ENCODE measurements at regions not wholly inside any gene's neighbourhood (a gene's known extent, or its start where the extent isn't known, plus 50 kb on each side); places are given as distances from the start of the nearest gene placed in this dataset.

DNA sequence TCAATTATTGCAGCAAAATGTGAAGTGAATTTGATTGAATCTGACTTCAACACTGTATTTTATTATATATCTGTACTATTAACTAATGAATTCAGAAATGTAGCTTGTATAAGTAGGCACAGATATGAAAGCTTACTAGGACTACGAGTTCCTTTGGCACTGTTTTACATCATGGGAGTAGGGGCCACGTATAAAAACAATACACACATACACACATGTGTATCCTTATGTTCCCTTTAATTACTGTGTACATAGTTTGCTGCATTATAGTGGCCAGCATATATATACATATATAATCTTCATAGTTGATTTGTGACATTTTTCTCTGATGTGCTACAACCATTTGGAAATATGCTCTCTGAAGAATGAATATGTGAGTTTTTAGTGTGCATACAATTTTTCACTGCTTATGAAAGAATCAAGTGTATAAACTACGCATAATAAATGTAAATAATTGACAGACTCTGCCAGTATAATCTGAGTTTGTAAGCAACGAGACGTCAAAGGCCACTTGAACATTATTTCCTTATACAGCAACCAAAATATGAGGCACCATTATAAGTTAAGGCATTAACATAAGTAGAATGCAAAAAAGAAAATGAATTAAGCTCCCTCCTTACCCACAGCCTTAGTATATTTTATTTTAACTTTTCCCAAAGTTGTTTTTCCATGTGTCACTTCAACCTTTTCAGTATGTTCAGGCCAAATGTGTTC is 98.1 kb upstream of the GALNT5 start:
- no peak for DNase-seq
- H3K27me3 ChIP-seq (ENCODE audit: insufficient read depth, low read length), result no peaks in the 10 kb centered on the region
- H3K4me3 ChIP-seq (ENCODE audit: low read length in 2 of 2), result no peak overlapping the region
- no peak overlapping the region for H3K27ac Mint-ChIP-seq
- CTCF ChIA-PET (ENCODE audit: partially characterized antibody), result no interaction called here
- no peak overlapping the region for H3K27ac ChIP-seq (ENCODE audit: low read depth, low read length)
- no peaks in the 10 kb centered on the region for H3K36me3 Mint-ChIP-seq
- intact Hi-C loops (cut with micrococcal nuclease), result no loop called here
- no peaks in the 10 kb centered on the region for H3K9me3 ChIP-seq (ENCODE audit: control insufficient read depth in 1 of 2, low read length in 2 of 2)
- no peaks in the 10 kb centered on the region for H3K4me1 Mint-ChIP-seq
- H3K4me3 Mint-ChIP-seq, result no peak overlapping the region
- H3K9me3 Mint-ChIP-seq, result peaks cover 0 to 1% (median 0%) of the 10 kb centered on the region in 8 donors
- no peaks in the 10 kb centered on the region for H3K4me1 ChIP-seq (ENCODE audit: insufficient read depth, low read length)
- POLR2A ChIA-PET (ENCODE audit: partially characterized antibody), result no interaction called here
- H3K27me3 Mint-ChIP-seq, result peaks cover 1 to 4% of the 10 kb centered on the region in 2 donors
- H3K36me3 ChIP-seq (ENCODE audit: insufficient read depth, low read length), result no peaks in the 10 kb centered on the region

DNA sequence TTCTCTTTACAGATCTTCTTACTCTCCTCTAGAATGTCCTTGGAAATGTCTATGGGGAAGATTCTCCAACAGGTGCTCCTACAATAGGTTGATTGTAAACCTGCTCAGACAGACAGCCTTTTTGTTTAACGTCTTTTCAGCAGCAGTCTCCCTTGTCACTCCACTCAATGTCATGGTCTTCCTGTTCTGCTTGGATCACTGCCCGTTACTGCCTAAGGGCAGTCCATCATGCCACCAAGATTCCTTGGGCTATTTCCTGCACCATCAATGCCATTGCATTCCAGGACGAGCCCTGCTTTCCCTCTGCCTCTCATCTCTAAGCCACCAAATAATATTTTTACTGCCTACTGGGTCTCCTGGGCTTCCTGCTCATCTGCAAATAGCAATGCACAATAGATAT is 97.4 kb upstream of the GALNT5 start:
- Mint-ChIP-seq H3K27ac (no peak overlapping the region), H3K9me3 (peaks cover 0 to 5% (median 0%) of the 10 kb centered on the region in 8 donors), H3K27me3 (peaks cover 1 to 4% of the 10 kb centered on the region in 2 donors), H3K4me1 (no peaks in the 10 kb centered on the region), H3K36me3 (no peaks in the 10 kb centered on the region), H3K4me3 (no peak overlapping the region)
- Histone ChIP-seq H3K27ac (ENCODE audit: low read depth, low read length) (no peak overlapping the region), H3K4me3 (ENCODE audit: low read length in 2 of 2) (no peak overlapping the region), H3K4me1 (ENCODE audit: insufficient read depth, low read length) (no peaks in the 10 kb centered on the region), H3K36me3 (ENCODE audit: insufficient read depth, low read length) (no peaks in the 10 kb centered on the region), H3K27me3 (ENCODE audit: insufficient read depth, low read length) (no peaks in the 10 kb centered on the region), H3K9me3 (ENCODE audit: control insufficient read depth in 1 of 2, low read length in 2 of 2) (no peaks in the 10 kb centered on the region)
- POLR2A ChIA-PET (ENCODE audit: partially characterized antibody), result no interaction called here
- intact Hi-C loops (cut with micrococcal nuclease), result no loop called here
- CTCF ChIA-PET (ENCODE audit: partially characterized antibody), result no interaction called here
- no peak for DNase-seq

DNA sequence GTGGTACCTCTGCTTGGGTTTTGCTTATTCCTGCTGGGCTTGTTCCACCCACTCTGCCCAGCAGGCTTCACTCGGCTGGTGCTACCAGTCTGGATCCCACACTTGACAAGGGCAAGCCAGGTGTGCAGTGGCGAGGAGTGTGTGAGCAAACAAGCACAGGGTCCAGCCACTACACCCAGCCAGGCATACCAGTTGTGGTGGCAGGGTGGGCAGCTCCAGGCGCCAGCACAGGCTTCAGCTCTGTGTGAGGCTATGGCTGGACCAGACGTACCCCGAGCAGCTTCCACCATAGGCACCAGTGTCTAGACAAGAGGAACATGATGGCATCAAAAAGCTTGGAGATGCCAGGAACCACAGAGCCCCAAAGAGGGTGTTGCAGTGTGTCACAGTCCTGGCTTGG is 93.1 kb upstream of the GALNT5 start:
- DNase-seq, result no peak
- intact Hi-C loops (cut with micrococcal nuclease), result no loop called here
- no peak overlapping the region for H3K27ac ChIP-seq (ENCODE audit: low read depth, low read length)
- H3K27ac Mint-ChIP-seq, result no peak overlapping the region
- H3K9me3 Mint-ChIP-seq, result peaks cover 0 to 5% (median 0%) of the 10 kb centered on the region in 8 donors
- H3K27me3 Mint-ChIP-seq, result peaks cover 1 to 2% of the 10 kb centered on the region in 2 donors
- H3K4me3 Mint-ChIP-seq, result no peak overlapping the region
- H3K4me1 ChIP-seq (ENCODE audit: insufficient read depth, low read length), result no peaks in the 10 kb centered on the region
- no peaks in the 10 kb centered on the region for H3K27me3 ChIP-seq (ENCODE audit: insufficient read depth, low read length)
- no peak overlapping the region for H3K4me3 ChIP-seq (ENCODE audit: low read length in 2 of 2)
- no peaks in the 10 kb centered on the region for H3K9me3 ChIP-seq (ENCODE audit: control insufficient read depth in 1 of 2, low read length in 2 of 2)
- ChIA-PET CTCF (ENCODE audit: partially characterized antibody) (interaction anchor here (1.3 kb wide), 1 partner anchor 29 kb away, joined by 4 read pairs; no protein-coding TSS in a partner anchor), POLR2A (ENCODE audit: partially characterized antibody) (no interaction called here)
- H3K36me3 Mint-ChIP-seq, result no peaks in the 10 kb centered on the region
- no peaks in the 10 kb centered on the region for H3K36me3 ChIP-seq (ENCODE audit: insufficient read depth, low read length)
- H3K4me1 Mint-ChIP-seq, result no peaks in the 10 kb centered on the region

DNA sequence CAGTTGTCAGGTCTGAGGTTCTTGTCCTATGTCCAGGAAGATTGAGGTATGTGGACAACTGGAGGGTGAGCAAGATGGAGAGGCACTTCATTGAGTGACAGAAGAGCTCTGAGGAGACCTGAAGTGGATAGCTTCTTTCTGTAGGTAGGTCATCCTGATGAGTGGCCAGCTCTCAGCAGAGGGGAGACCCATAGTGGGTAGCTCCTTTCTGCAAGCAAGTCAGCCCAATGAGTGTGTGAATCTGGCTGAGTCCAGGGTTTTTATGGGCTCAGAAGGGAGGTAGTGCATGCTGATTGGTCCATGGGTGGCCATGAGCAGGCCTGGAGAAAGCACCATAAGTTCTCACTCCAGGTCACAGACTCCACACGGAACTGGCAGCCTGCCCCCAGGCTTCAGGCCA is 92.6 kb upstream of the GALNT5 start:
- Histone ChIP-seq H3K27ac (ENCODE audit: low read depth, low read length) (no peak overlapping the region), H3K4me3 (ENCODE audit: low read length in 2 of 2) (no peak overlapping the region), H3K4me1 (ENCODE audit: insufficient read depth, low read length) (no peaks in the 10 kb centered on the region), H3K36me3 (ENCODE audit: insufficient read depth, low read length) (no peaks in the 10 kb centered on the region), H3K27me3 (ENCODE audit: insufficient read depth, low read length) (no peaks in the 10 kb centered on the region), H3K9me3 (ENCODE audit: control insufficient read depth in 1 of 2, low read length in 2 of 2) (no peaks in the 10 kb centered on the region)
- peaks cover 1 to 5% of the 10 kb centered on the region in 2 donors for H3K27me3 Mint-ChIP-seq
- H3K4me3 Mint-ChIP-seq, result no peak overlapping the region
- H3K9me3 Mint-ChIP-seq, result peaks cover 0 to 5% (median 0%) of the 10 kb centered on the region in 8 donors
- ChIA-PET POLR2A (ENCODE audit: partially characterized antibody) (no interaction called here), CTCF (ENCODE audit: partially characterized antibody) (interaction anchor here (1.3 kb wide), 1 partner anchor 29 kb away, joined by 4 read pairs; no protein-coding TSS in a partner anchor)
- no peaks in the 10 kb centered on the region for H3K4me1 Mint-ChIP-seq
- no peak for DNase-seq
- intact Hi-C loops (cut with micrococcal nuclease), result no loop called here
- H3K27ac Mint-ChIP-seq, result no peak overlapping the region
- no peaks in the 10 kb centered on the region for H3K36me3 Mint-ChIP-seq

DNA sequence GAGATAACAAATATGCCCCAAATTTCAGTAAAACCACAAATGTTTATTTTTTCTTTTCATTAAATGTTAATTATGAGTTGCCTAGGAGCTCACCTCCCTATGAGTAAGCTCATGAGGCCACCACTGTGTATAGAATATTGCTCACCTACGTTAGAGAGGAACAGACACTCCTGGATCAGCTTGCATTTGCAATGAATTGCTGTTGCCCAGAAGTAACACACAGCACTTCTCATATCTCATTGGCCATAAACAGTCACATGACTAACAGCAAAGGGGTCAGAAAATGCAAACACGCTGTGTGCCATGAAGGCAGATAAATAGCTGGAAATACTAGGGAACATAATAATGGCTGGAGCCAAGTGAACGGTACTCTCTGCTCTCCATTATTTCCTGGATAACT is 89.0 kb upstream of the GALNT5 start:
- H3K4me1 Mint-ChIP-seq, result no peaks in the 10 kb centered on the region

DNA sequence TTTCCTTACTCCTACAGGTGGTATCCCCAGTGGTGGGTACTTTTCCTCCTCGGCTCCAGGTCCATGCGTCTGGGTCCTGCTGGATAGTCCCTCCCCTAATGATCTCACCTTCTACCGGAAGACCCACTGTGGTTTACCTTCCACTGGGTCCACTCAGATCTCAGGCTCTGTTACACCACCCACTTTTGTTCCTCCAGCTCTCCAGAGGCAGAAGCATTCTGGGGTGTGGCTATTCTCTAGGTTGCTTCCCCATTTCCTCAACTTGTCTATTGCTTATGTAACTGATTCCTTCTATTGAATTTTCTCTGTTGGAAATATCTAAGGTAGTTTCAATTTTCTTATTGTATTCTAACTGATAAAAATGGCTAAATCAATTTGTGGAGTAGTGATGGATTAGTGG is 87.6 kb upstream of the GALNT5 start:
- ChIA-PET CTCF (ENCODE audit: partially characterized antibody) (no interaction called here), POLR2A (ENCODE audit: partially characterized antibody) (no interaction called here)
- Histone ChIP-seq H3K27me3 (ENCODE audit: insufficient read depth, low read length) (no peaks in the 10 kb centered on the region), H3K4me1 (ENCODE audit: insufficient read depth, low read length) (no peaks in the 10 kb centered on the region), H3K9me3 (ENCODE audit: control insufficient read depth in 1 of 2, low read length in 2 of 2) (no peaks in the 10 kb centered on the region), H3K36me3 (ENCODE audit: insufficient read depth, low read length) (no peaks in the 10 kb centered on the region), H3K4me3 (ENCODE audit: low read length in 2 of 2) (no peak overlapping the region), H3K27ac (ENCODE audit: low read depth, low read length) (no peak overlapping the region)
- no peak for DNase-seq
- H3K27me3 Mint-ChIP-seq, result peaks cover 0 to 4% of the 10 kb centered on the region in 2 donors
- no peaks in the 10 kb centered on the region for H3K36me3 Mint-ChIP-seq
- H3K4me3 Mint-ChIP-seq, result no peak overlapping the region
- H3K9me3 Mint-ChIP-seq, result peaks cover 0 to under 1% (median 0%) of the 10 kb centered on the region in 8 donors
- intact Hi-C loops (cut with micrococcal nuclease), result no loop called here
- H3K27ac Mint-ChIP-seq, result no peak overlapping the region
- no peaks in the 10 kb centered on the region for H3K4me1 Mint-ChIP-seq

More for the DNA sequence above, 89.0 kb upstream of the GALNT5 start:
- Histone ChIP-seq H3K9me3 (ENCODE audit: control insufficient read depth in 1 of 2, low read length in 2 of 2) (no peaks in the 10 kb centered on the region), H3K36me3 (ENCODE audit: insufficient read depth, low read length) (no peaks in the 10 kb centered on the region), H3K27ac (ENCODE audit: low read depth, low read length) (no peak overlapping the region), H3K4me1 (ENCODE audit: insufficient read depth, low read length) (no peaks in the 10 kb centered on the region), H3K27me3 (ENCODE audit: insufficient read depth, low read length) (no peaks in the 10 kb centered on the region), H3K4me3 (ENCODE audit: low read length in 2 of 2) (no peak overlapping the region)
- H3K27ac Mint-ChIP-seq, result no peak overlapping the region
- H3K9me3 Mint-ChIP-seq, result peaks cover 0 to 5% (median 0%) of the 10 kb centered on the region in 8 donors
- intact Hi-C loops (cut with micrococcal nuclease), result no loop called here
- H3K4me3 Mint-ChIP-seq, result no peak overlapping the region
- DNase-seq, result no peak
- peaks cover 1 to 4% of the 10 kb centered on the region in 2 donors for H3K27me3 Mint-ChIP-seq
- POLR2A ChIA-PET (ENCODE audit: partially characterized antibody), result no interaction called here
- CTCF ChIA-PET (ENCODE audit: partially characterized antibody), result no interaction called here
- H3K36me3 Mint-ChIP-seq, result no peaks in the 10 kb centered on the region

DNA sequence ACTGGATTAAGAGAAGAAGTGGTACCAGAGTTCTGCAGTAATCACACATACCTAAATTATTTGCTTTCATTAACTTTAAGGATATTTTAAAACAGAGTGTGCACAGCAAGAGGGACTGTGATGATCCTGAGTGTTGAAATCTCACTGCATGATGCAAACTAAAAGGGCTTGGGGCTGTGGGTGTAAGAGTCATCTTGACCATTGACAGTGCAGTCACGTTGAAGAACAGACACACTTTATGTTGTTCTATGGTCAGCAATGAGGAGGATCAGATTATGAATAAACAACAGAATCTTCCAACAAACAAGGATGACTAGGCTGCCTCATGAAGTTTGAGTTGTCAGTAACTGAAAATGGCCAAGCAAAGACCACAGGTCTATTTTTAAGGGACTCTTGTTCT is 87.2 kb upstream of the GALNT5 start:
- Mint-ChIP-seq H3K27me3 (peaks cover 0 to 4% of the 10 kb centered on the region in 2 donors), H3K4me3 (no peak overlapping the region), H3K9me3 (no peaks in the 10 kb centered on the region), H3K27ac (no peak overlapping the region), H3K36me3 (no peaks in the 10 kb centered on the region), H3K4me1 (no peaks in the 10 kb centered on the region)
- H3K4me3 ChIP-seq (ENCODE audit: low read length in 2 of 2), result no peak overlapping the region
- H3K27me3 ChIP-seq (ENCODE audit: insufficient read depth, low read length), result no peaks in the 10 kb centered on the region
- no peak overlapping the region for H3K27ac ChIP-seq (ENCODE audit: low read depth, low read length)
- no peaks in the 10 kb centered on the region for H3K36me3 ChIP-seq (ENCODE audit: insufficient read depth, low read length)
- DNase-seq, result no peak
- intact Hi-C loops (cut with micrococcal nuclease), result no loop called here
- POLR2A ChIA-PET (ENCODE audit: partially characterized antibody), result no interaction called here
- H3K4me1 ChIP-seq (ENCODE audit: insufficient read depth, low read length), result no peaks in the 10 kb centered on the region
- CTCF ChIA-PET (ENCODE audit: partially characterized antibody), result no interaction called here
- H3K9me3 ChIP-seq (ENCODE audit: control insufficient read depth in 1 of 2, low read length in 2 of 2), result no peaks in the 10 kb centered on the region
